Inferior parietal cortex (tissue), 1 donor: ENCODE measurements at regions not wholly inside any gene's neighbourhood (a gene's known extent, or its start where the extent isn't known, plus 50 kb on each side); places are given as distances from the start of the nearest gene placed in this dataset.
"Not testable (repeated sequence)": the region's sequence is repeated elsewhere in the genome, so short reads cannot be mapped to it uniquely, and the experiment has no call there.

Source experiments
- DNase-seq: peaks from one replicate; pipeline ENCODE4 v3.0.0-alpha.2; 2016; ENCODE audit errors: extremely low spot score

DNA sequence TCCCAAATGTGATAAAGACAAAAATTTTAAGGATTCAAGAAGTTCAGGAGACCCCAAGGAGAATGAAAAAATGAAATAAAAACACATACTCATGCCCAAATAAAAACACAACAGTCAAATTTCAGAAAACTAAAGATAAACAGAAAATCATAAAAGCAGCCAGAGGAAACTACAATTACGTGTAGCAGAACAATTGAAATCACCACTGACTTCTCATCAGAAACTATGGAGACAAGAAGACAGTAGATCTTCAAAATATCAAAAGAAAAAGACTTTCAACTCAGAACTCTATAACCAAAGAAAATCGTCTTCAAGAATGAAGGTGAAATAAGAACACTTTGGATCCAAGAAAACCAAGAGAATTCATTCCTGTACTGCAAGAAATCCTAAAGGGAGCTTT, 54.9 kb downstream of the DIO3 start:
- no peak for DNase-seq

DNA sequence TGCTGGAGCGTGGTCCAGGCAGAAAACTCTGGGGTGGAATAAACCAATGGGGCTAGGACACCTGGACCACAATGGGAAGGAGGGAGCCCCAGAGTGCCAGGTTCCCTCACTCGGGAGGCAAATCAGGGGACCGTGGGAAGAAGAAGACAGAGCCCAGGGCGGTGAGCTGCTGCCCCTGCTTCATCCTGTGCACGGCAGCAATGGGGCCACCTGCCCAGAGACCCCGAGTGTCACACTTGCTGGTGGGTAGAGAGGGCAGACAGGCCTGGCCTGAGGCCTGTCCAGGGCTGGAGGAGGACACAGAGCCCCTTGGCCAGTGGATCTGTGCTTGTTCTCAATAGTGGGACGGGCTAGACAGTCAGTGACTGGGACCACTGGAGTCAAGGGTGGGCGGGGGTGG, 58.2 kb downstream of the DIO3 start:
- DNase-seq: no peak

DNA sequence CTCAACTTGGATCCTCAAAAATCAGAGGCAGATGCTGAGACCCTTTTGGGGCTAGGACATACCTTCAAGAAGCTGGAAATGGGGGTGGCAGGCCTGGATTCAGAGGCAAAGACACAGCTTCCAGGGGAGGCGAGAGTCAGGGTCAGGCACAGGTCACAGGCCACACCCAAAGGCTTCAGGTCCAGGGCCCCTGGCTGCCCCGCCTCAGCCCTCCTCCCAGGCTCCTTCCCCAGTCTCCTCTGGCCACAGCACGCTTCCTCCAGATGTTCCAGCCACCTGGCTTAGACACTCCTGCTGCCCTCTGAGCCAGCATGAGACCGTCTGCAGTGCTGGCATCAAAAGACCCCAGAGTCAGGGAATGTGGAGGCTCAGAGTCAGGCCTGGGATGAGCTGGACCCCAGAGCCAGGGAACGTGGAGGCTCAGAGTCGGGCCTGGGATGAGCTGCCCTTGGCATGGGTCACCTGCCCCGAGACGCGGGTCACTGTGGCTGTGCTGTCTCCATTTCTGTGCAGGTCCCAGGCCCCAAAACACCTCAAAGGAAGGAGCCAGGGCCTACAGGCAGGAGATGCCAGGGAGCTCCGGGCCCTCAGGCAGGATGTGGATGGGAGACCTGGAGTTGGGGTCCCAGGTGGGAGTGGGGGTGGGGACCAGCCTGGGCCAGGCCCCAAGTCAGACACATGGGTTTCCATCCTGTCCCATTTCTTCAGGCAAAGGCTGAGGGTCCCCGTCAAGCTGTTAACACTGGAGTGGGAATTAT, 58.9 kb downstream of the DIO3 start:
- no peak for DNase-seq

DNA sequence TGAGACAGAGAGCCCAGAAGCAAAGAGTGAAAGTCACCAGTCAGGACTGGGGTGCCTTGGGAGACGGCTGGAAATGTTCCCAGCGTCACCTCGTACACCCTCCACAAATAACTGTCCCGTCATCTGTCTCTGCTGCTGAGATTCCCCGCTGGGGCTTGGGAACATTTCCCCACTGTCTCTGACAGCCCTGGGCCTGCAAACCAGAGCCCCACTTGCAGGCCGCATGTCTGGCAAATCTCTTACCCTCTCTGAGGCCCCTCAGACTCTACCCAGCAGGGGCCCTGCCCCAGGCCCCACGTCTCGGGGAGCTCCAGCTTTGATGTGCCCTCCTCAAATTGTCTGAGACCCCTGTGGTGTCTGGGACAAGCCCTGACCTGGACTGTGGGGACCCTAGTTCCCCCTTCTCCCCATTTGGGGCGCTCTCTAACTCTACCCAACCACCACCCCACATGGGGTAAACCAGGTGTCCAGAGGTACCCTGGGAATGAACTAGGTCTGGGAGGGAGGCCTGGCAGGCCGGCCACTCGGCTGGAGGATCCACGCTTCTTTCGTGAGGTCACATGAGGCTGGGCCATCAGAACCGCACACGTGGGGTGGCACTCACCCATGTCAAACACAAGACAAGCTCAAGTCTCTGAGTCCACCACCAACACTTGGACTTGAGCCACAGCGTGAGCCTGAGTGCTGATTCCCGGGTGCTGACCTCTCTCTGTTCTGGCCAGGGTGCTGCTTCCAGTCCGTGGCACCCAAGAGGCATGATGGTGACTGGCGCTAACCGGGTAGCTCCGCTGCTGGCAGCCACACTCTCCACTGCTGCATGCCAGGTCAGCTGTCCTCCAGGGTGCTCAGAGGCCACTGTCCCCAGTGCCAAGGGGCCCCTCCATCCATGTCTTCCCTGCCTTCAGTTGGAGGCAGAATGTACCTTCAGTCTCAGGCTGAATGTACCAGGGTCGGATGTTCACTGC, 59.8 kb downstream of the DIO3 start:
- no peak for DNase-seq

DNA sequence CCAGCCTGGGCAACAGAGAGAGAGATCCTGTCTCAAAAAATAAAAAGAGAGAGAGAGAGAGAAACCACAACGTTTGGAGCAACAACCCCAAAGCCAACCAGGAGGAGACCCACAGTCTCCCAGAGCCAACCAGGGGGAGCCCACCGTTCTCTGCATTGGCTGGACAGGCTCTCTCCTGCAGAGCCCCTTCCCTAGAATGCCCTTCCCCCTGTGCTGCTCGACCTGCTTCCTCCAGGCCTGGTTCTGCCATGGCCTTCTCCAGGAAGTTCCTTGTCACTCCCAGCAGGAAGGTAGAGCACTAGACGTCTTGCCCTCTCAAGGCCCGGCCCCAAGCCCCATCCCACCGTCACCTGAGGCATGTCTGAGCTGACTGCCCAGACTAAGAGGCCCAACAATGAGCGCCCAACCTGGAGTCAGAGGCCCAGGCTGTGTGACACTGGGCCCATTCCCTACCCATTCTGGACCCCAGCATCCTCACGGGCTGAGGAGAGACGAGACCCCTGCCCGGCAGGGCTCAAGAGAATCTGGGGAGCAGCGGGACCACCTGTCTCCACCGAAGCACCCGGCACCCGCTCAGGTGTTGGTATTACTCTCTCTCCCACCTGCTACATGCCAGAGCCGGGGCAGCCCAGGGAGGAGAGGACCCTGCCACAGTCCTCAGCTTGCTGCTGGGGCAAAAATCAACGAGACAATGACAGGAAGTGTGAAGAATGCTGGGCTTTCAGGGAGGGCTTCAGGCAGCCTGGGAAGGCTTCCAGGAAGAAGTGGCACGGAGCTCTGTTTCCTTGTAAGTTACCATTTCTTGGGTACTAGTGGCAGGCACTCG, 61.2 kb downstream of the DIO3 start:
- DNase-seq: no peak

DNA sequence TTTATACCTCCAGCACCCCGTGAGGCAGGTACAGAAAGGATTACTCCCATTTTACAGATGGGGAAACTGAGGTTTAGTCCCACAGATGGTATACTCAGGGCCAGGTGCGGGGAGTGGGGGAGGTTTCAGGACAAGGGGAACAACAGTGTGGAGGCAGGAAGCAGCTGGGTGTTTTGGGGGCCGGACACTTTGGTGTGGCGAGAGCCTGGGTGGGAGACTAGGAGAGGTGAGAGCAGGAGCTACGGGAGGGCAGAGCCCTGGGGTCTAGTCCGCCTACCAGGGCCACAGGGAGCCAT, 61.7 kb downstream of the DIO3 start:
- DNase-seq: no peak

DNA sequence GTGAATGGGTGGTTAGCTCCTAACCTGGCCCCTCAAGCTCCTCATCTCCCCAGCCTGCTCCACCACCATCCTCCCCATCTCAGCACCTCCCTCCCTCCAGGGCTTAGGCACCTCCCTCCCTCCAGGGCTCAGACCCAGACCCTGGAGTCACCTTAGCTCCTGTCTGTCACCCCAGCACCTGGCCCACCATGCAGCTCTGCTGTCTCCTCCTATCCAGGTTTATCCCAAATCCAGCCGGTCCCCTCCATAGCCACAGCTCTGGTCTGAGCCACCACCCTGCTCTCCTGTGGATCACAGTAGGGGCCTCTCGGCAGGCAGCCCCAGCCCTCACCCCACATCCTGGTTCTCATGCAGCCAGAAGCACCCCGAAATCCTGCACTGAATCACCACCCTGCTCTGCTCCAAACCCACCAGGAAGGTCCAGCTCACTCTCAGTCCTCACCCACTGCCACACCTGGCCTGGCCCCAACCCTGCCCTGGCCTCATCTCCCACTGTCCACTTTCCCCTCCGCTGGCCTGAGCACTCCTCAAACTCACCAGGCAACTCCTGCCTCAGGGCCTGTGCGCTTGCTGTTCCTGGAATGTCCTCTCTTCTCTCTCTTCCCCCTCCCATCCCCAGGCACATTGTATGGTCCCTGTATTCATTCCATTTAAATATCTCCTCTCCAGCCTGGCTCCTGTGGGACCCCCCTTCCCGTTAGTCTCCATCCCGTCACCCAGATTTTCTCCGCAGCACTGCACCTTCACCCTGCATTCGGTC, 62.6 kb downstream of the DIO3 start:
- DNase-seq: no peak

DNA sequence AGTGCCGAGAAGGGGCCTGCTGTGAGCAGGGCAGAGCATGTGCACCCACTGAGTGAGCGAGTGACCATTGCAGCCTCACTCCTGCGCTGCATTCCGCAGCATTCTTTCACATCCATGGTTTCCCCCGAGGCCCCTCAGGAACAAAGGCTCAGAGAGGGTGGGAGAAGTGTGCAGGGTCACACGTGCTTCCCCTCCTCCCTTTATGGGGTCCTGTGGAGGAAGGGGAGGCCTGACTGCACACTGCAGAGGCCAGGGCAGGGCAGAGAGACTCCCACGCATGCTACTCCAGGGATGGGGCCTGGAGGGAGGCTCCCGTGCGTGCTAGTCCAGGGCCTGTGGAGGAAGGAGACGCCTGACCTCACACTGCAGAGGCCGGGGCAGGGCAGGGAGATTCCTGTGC, 63.2 kb downstream of the DIO3 start:
- DNase-seq: no peak

DNA sequence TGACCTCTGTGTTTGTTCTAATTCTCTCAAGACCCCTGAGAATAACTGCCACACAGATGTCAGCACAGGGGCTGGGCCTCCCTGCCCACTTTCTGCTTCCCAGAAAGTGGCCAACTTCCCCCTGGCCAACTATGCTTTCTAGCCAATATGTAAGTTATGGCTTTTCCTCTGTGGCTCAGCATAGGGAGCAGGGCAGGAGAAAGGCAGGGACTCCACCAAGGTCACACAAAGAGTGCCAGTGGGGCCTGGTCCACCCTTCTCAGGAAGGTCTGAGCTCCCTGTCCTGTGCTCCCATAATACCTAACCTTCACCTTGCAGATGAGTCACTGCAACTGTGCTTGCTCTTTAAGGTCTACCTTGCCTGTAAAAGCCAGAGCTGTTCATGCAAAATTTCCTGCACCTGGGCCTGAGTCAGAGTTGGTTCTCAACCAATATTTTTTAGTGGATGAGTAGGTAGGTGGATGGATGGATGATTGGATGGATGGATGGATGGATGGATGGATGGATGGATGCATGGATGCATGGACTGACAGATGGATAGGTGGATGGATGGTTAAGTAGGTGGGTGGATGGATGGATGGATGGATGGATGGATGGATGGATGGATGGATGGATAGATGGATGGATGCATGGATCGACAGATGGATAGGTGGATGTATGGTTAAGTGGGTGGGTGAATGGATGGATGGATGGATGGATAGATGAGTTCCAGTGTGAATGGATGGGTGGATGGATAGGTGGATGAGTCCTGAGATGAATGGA, 64.2 kb downstream of the DIO3 start:
- DNase-seq: no peak

DNA sequence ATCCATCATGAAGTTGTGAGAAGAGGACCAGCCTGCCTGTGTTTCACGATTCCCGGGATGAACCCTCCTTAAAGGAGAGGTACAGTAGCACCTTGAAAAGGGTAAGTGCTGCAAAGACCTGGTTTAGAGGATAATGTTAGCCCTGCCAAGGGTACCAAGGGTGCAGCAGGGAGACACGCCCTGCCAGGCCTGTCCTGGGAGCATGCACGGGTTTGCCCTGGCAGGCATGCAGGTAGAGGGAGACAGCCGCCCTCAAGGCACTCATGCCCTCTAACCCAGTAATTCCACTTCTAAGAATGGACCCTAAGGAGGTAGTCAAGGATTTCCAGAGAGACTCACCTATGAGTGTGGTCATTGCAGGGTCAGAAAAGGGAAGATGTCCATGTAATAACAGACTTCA, 65.0 kb downstream of the DIO3 start:
- no peak for DNase-seq

DNA sequence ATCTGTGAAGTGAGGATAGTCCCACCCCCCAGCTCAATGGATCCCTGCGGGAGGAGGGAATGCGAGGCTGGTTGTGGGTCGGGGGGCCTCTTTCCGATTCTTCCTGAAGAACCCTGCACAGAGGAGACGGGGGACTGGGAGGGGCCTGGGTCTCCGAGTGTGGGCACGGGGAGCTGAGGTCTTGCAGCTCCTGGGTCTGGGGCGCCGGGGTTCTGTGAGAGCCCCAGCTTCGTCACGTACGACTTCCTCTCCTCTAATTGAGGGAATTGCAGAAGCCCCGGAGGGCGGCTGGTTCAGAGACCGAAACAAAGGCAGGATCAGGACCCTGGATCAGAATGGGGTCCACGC, 66.6 kb downstream of the DIO3 start:
- DNase-seq: no peak

DNA sequence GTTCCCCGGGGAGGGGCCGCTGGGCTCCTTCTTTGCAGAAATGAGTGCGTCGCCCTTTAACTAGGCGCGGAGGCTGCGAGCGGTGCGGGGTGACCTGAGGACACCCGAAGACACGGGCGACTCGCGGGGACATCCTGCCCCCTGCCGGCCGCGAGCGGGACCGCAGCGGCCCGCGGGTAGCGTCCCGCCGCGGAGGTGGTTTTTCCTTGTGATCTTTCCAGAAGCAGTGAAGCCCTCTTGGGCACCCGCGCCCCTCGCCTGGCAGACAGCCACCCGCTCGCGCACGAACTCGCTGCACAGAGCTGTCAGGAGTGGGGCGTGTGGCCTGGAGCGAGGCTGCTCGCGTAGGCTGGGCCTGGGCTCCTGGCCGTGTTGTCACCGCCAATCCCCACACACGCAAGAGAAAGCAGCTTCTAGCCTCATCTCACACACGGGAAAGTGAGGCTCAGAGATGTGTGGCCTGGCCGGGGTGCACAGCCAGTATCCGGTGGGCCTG, 67.2 kb downstream of the DIO3 start:
- peak; percentile 82 for DNase-seq

DNA sequence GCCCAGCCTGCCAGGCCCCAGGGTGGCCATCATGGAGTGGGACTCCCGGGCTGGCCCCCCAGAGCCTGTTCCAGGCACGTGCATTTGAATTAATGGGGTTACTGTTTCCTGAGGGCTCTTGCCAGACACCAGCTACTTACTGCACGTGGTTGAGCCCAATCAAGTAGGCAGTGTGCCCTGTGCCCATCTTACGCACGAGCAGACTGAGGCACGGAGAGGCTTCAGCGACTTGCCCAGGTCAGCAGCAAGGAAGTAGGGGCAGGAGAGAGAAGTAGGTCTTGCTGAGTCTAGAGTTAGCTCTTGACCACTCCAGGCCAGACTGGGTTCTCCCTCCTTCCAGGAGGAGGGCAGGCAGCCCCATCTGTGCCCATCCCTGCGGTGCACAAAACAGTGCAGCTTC, 67.7 kb downstream of the DIO3 start:
- DNase-seq: no peak

DNA sequence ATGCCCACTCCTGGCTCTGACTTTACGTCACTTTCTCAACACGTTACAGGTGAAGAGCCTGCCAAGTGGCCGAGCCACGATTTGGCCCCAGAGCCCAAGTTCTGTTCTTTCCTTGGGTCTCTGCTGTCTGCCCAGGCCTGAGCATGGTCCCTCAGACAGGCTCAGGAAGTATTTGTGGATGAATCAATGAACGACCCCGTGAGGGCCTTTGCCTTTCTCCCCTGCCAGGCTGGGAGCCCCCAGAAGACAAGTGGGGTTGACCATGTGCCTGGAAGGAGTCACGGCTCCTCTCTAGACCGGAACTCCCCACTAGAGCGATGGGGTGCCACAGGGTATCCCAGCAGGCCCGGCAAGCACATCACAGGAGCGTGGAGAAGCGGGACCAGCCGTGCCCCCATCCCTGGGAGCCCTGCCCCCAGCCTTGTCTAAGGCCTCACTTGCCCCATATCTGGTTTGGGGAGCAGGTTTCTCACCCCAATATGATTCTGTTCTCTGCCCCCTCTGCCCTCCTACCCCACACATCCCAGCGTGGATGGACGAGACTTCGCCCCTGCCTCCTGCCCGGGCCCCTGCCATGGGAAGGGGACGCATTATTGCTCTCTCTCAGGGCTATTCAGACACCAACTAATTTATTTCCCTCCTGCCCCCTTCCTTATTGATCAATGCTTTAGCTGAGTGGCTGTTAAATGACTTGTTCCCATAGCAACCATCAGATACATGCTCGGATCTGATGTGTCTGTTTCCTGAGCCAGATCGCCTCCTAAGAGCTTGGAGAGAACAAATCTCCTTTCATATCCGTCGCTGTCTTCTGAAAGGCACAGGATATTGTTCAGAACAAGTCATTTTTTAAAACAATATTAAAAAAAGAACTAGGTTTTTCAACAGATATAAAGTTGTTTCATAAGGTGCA, 69.0 kb downstream of the DIO3 start:
- no peak for DNase-seq

DNA sequence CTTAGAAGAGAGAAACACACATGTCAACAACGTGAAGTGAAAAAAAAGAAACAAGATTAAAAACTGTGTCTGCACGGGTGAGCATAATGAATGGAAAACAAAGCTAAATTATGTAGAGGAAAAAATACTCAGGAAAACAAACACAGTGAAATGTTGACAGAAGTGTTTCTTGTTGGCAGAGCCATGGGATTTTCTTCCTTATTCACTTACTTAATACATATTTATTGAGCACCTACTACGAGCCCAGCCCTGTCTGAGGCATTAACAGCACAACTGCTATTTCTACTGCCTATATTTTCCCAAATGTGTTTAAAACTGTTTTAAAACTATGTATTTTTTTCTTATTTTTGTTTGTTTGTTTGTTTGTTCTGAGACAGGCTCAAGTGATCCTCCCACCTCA, 69.9 kb downstream of the DIO3 start:
- no peak for DNase-seq

DNA sequence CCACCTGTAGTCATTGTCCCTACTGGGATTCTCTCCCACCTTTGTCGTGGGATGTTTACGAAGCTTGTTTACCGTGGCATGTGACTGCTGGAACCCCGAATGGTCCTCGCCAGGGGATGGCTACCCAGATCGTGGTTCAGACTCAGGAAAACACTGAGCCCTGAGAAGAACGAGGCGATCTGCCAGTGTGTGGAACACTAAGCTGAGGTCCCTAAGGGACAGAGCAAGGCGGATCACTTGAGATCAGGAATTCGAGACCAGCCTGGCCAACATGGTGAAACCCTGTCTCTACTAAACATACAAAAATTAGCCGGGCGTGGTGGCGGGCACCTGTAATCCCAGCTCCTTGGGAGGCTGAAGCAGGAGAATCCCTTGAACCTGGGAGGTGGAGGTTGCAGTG, 70.7 kb downstream of the DIO3 start:
- not testable (repeated sequence) for DNase-seq

DNA sequence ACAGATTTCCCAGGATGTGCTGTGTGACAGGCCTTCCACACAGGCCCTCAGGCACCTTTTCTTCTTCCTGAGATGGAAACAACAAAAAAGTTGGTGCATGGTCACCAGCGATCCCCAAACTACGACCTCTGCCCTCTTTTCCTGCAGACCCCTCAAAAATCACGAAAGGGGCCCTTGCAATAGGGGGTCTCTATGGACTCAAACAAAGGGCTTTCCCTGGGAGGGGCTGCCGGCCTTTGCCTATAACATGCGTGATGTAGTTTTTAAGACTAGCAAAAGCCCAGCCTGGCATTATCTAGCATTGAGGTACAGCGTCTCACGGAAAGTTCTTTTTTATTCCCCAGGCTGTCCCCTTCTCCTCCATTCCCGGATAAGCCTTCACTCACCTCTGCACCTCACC, 71.2 kb downstream of the DIO3 start:
- DNase-seq: no peak

DNA sequence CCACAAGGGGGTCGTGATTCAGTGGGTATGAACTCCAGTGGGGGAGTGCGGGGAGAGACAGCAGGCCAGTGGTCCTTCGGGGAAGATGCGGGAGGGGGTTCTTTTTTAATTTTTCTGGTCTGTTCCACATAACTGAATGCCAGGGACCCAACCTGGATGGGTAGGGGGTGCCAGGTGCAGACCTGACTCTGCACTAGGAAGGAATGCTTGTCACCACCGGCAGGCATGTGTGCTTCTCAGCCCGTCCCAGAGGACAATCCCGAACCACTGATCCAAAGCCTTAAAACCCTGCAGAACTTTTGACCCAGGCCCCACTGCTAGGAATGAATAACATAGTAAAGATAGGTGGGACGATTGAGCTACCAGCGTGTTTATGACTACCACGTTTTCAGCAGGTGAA, 72.0 kb downstream of the DIO3 start:
- DNase-seq: no peak

DNA sequence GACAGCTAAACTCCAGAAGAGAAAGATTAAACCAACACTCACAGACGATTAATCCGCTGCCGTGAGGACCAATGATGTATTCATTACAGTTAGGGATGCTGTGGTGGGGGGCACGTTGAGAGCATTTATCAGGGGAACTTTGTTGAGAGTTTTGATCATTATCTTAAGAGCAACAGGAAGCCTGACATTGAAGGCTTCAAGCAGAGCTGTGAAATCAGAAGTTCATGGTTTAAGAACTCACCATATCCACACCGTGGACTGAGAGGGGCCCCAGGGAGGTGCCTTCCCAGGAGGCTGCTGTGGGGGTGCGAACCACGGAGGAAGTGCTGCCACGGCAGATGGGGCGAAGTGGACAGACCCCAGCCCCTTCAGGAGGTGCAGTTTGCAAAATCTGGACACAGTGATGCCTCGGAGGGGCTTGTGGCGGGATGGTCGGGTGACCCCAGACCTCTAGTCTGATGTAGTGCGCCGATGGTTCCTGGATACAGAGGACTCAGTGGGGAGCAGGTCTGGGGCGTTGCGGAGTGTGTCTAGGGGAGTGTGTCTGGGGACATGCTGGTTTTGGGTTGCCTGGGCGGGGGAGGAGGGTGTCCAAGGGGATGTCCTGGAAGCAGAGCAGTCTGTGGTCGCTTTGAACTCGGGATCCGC, 73.0 kb downstream of the DIO3 start:
- DNase-seq: no peak
